GM12873 (cell line): ENCODE measurements at regions not wholly inside any gene's neighbourhood (a gene's known extent, or its start where the extent isn't known, plus 50 kb on each side); places are given as distances from the start of the nearest gene placed in this dataset.

Experiments
- CTCF ChIP-seq: IDR thresholded peaks from 2 replicates; pipeline ENCODE4 v1.5.1; 2012; ENCODE audit warnings: low read depth, mild to moderate bottlenecking, moderate library complexity, low read length, control low read depth; ENCODE audit not compliant: insufficient read depth; ENCODE audit errors: missing control alignments

- no peak for TF ChIP-seq CTCF
Measured at GRCh38 chr3:102084006-102084405, 234.7 kb downstream of the NFKBIZ start.

- no peak for TF ChIP-seq CTCF
Measured at GRCh38 chr3:102084704-102085103, 235.4 kb downstream of the NFKBIZ start.

- no peak for TF ChIP-seq CTCF
Measured at GRCh38 chr3:102085431-102086176, 236.3 kb downstream of the NFKBIZ start.

GRCh38 chr3:102087236-102087635 is 237.9 kb downstream of the NFKBIZ start:
- no peak for TF ChIP-seq CTCF

GRCh38 chr3:102089239-102089638 is 239.9 kb downstream of the NFKBIZ start:
- TF ChIP-seq CTCF, result no peak

GRCh38 chr3:102089904-102090720 is 240.8 kb downstream of the NFKBIZ start:
- no peak for TF ChIP-seq CTCF

GRCh38 chr3:102090721-102091045 is 241.4 kb downstream of the NFKBIZ start:
- no peak for TF ChIP-seq CTCF
